CD4-positive, alpha-beta T cell treated with Interferon gamma for 1 hour (primary cell): ENCODE measurements at regions not wholly inside any gene's neighbourhood (a gene's known extent, or its start where the extent isn't known, plus 50 kb on each side); places are given as distances from the start of the nearest gene placed in this dataset.

ENCODE experiments used
- DNase-seq: peaks from one replicate; pipeline ENCODE4 v3.0.0-alpha.2; 2020

GRCh38 chr10:20963721-20964595, 66.8 kb upstream of the NEBL start:
- DNase-seq, result no peak

GRCh38 chr10:20963056-20963455, 65.9 kb upstream of the NEBL start:
- DNase-seq, result no peak

GRCh38 chr10:20962165-20962564, 65.1 kb upstream of the NEBL start:
- DNase-seq, result no peak

- DNase-seq, result no peak
Measured at GRCh38 chr10:20959242-20959641, 62.1 kb upstream of the NEBL start.

- DNase-seq, result no peak
Measured at GRCh38 chr10:20958764-20959163, 61.7 kb upstream of the NEBL start.

- no peak for DNase-seq
Measured at GRCh38 chr10:20958225-20958624, 61.1 kb upstream of the NEBL start.

- DNase-seq, result no peak
Measured at GRCh38 chr10:20957744-20958143, 60.6 kb upstream of the NEBL start.

- no peak for DNase-seq
Measured at GRCh38 chr10:20956843-20957242, 59.7 kb upstream of the NEBL start.

- DNase-seq, result no peak
Measured at GRCh38 chr10:20955355-20955893, 58.3 kb upstream of the NEBL start.

GRCh38 chr10:20954519-20954918, 57.4 kb upstream of the NEBL start:
- no peak for DNase-seq

GRCh38 chr10:20953120-20953519, 56.0 kb upstream of the NEBL start:
- DNase-seq, result no peak

- no peak for DNase-seq
Measured at GRCh38 chr10:20949967-20950366, 52.9 kb upstream of the NEBL start.

GRCh38 chr10:20948686-20949327, 51.7 kb upstream of the NEBL start:
- DNase-seq, result no peak
